HG03354 (cell line): ENCODE measurements at regions not wholly inside any gene's neighbourhood (a gene's known extent, or its start where the extent isn't known, plus 50 kb on each side); places are given as distances from the start of the nearest gene placed in this dataset.

ENCODE experiments used
- ATAC-seq: cut with Tn5 transposase; IDR thresholded peaks from one replicate; pipeline ENCODE4 v1.9.1; 2021; ENCODE audit warnings: mild to moderate bottlenecking; ENCODE audit not compliant: unreplicated experiment, poor library complexity, severe bottlenecking

DNA sequence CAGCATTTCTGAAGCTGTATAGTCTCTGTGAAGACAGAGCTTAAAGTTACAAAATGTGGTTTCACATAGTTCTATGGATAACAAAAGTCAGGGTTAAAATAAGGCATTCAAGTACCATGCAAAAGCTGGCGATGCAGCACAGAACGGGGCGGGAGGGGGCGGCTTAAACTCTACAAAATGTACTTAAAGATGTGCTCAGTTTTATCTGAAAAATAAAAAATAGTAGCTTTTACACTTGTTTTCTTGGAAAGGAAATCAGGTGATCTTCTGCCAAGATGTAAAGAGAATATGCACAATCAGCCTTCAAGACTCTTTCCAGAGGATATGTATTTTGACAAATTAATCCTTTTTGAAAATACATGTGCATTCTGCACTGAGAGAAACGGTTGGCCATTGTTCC lies 301.7 kb upstream of the EMCN start:
- no peak for ATAC-seq

DNA sequence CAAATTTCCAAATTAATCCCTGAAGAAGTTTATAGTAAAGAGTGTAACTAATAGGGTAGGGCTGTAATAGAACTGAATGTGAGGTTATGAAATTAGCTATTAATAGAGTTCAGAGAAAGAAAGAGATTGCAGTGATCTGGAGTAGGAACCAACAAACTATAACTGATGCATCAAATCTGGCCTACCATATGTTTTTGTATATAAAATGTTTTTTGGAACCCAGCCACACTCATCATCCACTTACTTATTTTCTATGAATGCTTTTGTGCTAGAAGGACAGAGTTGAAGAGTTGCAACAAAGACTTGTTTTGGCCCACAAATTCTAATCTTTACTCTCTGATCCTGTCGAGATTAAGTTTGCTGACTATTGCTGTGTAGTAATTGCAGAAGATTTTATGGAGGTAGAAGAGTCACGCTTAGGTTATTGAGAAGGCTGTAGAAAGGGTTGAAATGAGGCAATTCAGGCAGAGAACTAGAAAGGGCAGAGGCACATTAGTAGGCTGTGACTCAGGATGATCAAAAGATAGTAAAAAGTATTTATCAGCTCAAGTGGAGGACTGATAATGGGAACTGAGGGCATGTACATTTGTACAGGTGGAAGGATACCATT lies 298.7 kb upstream of the EMCN start:
- no peak for ATAC-seq

DNA sequence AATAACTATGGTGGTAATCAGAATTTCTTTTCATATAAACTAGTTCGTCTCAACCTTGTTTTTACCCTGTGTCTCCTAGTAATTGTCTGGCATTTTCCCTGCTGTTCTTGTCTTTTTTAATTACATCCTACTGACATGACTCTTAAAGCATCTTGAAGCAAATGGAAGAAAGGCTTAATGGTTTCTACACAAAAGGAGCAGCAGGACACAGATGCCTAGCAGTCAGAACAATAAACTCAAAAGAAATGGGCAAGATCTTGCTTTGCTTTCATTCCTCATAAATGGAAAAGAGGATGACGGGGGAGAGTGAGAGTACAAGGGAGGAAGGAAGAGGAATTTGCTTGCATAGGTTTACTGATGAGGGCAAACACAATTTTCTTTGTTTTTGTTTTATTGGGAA lies 293.2 kb upstream of the EMCN start:
- ATAC-seq: no peak

DNA sequence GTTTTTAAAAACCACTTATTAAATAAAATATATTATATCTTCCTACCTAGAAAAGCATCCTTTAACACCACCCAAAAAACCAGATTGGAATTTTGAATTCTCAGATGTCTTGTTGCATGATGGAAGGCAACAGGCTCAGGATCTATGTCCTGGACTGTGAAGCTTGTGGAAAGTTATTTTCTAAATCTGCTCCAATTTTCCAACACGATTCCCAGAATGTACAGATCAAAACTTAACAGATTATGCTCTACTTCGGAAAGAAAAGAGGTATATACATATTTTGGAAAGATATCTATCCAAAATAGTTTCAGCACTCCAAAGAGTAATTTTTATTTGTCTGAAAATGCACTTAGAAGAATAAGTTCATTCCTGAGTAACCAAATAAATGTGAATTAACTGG lies 291.7 kb upstream of the EMCN start:
- no peak for ATAC-seq

DNA sequence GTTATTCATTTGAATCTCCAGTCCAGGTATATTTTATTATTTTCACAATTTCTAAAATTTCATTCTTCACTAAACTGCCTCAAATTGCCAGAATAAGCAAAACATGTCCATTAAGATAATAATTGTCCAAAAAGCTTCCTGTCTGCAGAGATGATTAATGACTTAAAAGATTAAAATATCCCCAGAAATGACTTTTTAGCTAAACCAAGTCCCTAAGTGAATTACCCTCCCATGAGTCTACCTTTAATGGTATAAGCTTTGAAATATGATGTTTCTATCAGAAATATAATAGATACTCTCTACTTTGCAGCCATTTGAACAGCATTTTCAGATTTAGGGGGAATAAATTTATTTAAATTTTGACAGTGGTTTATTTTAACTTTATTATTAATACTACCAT lies 289.2 kb upstream of the EMCN start:
- ATAC-seq: no peak

DNA sequence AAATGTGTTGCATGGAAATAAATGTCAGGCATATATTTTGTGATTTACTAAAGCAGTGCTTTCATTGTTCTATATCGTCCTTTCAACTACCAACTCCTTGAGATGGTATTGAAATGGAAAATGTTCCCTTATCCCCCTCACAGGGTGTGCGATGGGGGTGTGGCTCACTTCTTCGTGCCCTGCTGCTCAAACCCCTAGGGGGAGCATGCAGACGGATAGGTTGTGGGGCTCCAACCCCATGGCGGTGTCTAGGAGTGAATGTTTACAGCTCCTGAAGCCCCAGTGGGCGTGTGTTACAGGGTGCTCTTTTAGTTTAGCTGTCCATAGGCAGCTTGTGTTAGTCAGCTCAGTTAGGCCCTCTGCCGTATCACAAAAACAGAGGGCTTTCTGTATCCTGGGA lies 287.7 kb upstream of the EMCN start:
- no peak for ATAC-seq

DNA sequence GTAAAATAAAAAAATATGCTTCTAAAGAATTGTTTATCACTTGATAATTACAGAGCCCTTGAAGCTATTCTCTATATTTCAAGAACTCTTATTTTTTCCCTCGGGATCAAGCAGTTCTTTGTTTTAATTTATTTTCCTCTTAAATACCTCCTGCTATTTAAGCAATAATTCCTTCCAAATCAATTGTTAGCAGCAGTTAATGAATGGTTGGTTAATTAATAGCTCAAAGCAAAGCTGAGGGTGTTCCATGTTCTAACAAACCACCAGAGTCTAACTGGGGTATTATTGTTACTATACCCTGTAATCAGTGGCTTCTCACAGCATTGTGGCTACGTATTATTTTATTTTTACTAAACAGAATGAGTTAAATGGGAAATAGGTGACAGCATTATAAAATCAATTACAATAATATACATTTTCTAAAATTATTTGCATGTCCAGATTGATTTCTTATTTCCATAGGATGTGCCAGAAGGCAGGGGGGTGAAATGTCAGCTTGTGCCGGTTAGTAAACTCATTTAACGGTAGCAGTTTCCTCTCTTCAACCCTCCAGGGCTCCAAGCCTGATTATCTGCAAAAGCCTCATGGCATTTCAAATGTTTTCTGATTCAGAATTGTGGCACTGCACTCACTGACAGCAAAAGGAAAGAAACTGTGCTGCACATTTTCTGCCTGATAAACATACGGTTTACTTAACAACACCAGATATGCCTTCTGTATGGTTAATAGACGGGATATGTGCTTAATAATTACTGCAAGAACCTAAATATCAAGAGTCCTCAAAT lies 286.9 kb upstream of the EMCN start:
- ATAC-seq: no peak

DNA sequence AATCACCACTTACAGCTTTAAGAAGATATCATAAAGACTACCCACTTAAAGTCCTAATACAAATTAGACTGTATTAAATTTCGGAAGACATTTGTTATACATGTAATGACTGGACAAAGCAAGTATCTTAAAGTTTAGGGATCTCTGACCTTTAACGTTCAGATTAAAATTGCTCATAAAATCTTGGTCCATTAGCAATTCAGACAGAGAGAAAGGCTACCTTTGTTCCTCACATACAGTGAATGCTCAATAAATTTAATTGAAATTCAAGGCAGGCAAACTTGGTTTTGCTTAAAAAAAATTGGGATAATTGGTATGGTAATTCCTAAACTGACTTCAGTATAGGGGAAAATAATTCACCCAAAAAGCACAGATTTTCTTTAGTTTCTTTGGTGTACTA lies 285.9 kb upstream of the EMCN start:
- no peak for ATAC-seq

DNA sequence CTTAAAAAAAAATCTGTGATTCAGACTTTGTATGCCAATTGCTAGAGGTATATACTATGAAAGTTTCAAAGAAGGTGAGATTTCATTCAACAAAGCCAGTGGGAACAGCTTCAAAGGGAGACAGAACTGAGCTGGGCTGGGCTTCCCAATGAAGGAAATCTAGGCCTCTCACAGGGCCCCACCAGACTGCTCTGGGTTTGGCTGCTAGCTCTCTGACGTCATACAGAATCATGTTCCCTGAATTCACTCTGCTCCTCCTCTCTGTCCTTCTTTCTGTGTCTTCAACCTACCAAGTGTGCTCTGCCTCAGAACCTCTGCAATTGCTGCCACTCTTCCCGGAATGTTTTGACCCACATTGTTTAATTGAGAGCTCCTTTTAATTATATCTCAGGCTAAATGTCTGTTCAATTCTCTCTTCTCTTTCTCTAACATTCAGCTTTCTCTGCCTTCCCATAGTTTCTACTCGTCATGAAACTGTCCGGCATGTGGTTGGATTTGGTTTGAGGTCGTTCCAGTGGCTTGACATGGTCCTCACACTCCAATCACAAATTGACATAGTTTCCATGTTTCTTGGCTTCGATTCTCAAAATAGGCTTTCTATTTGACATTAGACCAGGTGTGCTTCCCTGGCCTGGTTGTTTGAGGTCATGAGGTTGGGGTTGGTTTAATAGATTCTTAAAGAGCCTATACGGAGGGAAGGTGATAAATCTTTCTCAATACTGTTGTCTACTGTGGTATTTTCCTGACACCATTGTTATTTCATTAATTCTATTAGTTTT lies 282.1 kb upstream of the EMCN start:
- no peak for ATAC-seq

DNA sequence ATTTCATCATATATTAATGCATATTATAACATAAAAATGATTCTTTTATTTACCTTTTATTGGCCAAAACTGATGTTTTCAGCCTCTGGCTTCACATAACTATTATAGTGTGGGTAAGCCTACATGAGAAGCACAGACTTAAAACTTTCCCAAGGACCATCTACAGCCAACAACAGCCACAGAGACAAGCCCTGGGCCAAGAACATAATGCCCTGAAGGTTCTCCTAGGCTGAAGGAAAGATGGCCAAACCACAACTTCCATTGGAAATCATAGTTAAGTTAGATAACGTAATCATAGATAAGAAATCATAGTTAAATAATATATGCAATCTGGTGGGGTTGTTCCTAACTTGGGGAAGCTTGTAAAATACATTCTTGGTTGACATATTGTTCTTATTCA lies 280.0 kb upstream of the EMCN start:
- no peak for ATAC-seq

DNA sequence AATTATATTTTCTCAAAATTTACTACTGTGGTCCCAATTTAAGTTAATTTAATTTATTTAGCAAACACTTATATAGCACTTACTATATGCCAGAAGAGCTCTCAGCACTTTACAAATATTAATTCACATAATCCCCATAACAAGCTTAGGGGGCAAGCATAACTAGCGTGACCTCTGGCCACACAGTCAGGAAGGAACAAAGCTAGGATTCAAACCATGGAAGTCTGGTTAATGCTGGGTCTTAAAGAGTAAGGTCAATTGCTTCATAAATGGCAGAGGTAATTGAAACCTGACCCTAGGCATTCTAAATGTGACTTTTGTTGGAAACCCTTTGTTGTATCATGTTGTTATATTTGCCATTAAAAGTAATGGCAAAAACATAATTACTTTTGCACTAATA lies 279.5 kb upstream of the EMCN start:
- no peak for ATAC-seq

DNA sequence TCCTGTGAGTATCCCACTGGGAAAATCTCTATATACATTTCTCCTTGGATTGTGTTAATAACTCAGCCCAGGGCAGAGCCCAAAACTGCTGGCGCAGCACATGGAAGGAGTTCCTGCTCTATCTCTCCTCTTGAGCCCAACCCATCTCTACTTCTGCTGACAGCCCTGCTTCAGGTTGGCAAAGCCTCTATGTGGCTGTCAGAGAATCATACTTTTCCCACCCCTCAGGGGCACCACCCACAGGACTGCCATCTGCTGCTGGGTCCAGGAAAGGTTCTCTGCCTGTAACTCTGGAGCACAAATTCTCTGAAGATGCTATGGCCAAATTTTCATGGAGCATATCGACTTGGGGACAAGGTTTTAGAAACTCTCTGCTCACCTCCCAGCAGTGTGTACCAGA lies 278.5 kb upstream of the EMCN start:
- no peak for ATAC-seq

DNA sequence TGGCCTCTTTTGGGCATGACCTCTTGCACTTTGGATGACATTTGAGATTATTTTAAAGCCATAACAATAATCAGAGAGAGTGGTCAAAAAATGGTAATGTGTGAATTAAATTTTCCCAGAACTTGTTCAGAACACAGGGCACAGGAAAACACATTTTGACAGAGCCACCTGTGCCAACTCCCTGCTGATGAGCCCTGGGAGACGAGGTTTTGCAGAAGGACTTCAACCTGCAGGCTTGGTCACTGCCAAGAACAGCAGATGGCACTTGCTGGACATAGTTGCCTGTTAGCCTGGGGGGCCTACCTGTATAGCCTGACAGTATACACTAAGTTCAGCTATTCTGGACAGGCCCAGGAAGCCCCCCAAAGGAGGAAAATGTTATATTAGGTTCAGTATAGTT lies 277.8 kb upstream of the EMCN start:
- ATAC-seq: no peak

DNA sequence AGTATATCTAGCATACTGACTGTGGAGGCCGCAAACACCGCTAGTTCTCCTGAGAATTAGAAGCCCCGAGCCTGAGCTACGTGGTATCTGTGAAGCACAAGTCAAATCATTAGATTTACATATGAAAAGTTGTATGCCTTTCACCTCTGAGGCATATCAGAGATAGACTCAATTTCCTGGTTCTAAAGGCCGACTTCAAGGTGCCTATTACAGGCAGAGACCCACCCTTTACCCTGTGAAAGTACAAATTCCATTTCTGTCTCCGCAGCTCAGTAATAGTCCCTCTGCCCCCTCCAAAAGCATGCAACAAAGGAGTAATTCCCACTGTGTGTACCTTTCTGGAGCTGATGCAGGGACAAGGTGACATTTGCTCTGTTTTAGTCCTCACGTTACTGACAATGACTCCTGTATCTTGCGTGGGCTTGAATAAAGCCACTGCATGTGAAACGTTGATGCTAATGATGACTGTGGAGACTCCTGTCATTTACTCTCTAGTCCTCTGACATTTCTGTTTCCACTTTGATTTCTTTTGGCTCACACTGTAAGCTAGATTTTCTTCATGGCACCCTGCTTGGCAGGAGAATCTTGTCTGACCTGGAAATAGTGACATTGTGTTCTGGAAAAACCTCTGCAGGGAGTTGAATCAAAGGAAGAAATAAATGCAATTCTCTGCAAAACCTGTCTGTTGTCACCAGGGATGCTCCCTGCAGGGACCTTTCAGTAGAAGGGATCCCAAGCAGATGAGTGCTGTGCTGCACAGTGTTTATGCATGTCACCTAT lies 273.2 kb upstream of the EMCN start:
- ATAC-seq: no peak

DNA sequence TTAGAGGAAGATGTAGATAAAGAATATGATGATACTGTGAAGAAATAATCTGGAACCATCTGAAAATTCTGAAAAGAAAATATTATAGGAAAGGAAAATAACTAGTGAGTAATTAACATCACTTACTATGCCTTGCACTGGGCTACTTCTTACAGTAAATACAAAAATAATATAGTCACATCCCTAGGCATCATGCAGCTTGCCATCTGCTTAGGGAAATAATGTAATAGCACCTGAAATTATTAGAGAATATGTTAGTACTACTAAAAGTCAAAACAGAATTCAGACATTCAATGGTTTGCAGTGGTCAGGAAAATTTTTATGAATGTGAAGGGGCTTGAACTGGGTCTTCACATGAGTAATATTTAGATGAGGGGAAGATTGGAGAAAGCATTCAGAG lies 272.2 kb upstream of the EMCN start:
- no peak for ATAC-seq

DNA sequence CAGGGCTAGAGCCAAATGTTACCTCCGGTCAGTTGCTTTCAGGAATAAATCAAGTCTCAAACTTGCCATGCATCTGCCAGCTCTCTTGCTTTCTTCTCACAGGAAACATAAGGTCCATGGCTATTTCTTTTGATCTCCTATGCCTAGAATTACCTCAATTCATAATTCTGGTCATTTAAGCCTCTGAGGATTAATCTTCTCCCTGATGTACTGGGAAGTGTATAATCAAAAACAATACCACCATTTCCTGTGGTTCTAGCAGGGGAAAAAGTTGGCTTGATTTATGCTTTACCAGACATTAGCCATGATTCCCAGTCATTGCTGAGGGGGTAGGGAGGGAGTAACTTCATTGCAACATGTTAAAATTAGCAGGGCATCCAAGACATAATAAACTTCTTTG lies 268.7 kb upstream of the EMCN start:
- no peak for ATAC-seq

DNA sequence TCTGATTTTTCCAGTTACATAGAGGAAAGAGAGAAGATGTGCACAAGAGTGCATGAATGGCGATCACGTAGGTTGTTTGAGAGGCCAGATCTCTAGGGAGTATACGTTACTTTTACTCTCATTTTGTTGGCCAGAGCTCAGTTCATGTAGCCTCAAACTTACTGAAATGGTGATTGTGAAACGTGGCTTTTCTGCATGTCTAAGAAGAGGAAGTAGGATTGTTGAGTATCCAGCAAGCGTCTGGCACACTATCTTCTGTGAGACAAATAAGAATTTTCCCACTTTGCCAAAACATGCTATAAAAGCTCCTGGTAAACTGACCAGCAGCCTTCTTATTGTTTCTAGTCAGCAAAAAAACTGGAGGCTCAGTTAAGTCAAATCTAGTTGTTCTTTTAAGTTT lies 264.5 kb upstream of the EMCN start:
- no peak for ATAC-seq

DNA sequence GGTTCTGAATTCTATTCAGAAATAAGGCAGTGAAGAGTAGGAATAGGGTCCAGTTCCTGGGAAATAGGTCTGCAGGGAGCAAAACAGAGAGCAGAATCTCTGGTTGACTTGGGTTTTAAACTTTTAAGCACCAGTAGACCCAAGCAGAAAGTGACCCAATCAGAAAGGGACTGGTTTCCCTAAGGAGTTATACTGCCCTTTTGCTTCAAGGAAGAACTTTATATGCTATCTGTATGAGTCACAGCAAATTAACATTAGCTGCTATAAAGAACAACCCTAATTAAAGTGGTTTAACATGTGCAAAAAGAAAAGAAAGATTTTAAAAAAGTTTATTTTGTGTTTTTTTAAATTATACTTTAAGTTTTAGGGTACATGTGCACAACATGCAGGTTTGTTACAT lies 263.6 kb upstream of the EMCN start:
- ATAC-seq: no peak

DNA sequence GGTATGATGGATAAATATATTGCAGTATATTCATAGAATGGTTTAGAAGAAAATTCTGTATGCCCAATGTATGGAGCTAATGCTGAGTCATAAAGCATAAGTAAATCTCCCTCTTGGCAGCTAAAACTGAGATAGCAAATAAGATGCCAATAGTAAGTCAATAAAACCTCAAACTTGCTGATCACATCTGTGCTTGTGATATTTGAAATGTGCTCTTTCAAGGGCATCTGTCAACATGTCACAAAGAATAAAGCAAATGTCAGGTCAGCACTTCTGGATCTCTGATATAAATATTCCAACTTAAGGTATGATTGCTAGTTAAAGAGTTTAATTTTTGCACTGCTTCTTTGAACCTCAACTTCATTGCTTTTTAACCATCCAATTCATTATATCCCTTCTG lies 262.3 kb upstream of the EMCN start:
- ATAC-seq: no peak

DNA sequence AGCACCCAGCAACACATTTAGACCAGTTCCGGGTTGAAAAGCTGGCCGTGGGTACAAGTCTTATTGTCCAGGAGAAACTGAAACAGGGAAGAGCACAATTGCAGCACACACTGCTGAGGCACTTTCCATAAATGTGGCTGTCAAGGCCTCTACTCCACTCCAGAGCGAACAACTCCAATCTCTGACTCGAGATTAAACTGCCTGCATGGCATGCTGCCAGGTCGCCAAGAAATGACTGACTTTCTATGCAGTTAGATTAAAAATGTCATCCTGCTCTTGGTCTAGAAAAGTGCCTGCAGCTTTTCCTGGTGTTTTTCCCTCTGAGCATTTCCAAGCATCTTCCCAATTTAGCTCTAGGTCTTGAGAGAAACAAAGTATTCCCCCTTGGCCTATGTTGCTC lies 260.6 kb upstream of the EMCN start:
- ATAC-seq: no peak
